Motor neuron (in vitro differentiated cells): ENCODE measurements at regions not wholly inside any gene's neighbourhood (a gene's known extent, or its start where the extent isn't known, plus 50 kb on each side); places are given as distances from the start of the nearest gene placed in this dataset.

Experiments
- ATAC-seq, 8 experiments: fragments of 200-7000 bp; cut with Tn5 transposase; replicated peaks in 6 of 8; 2 replicates each; pipeline ENCODE4 v1.8.0; 2021; ENCODE audit warnings: mild to moderate bottlenecking in 8 of 8, moderate library complexity in 8 of 8
- H3K27ac ChIP-seq, 2 donors: fragments of 250-450 bp; sonication (Bioruptor Pico); 2 replicates each; pipeline ENCODE4 v1.9.0; 2021; ENCODE audit warnings: antibody characterized with exemption in 2 of 2, mild to moderate bottlenecking in 2 of 2, moderate library complexity in 1 of 2
- H3K4me1 ChIP-seq, 2 donors: fragments of 250-450 bp; sonication (Bioruptor Pico); replicated peaks in 1 of 2; 2 replicates each; pipeline ENCODE4 v1.6.1; 2021; ENCODE audit warnings: antibody characterized with exemption in 2 of 2, mild to moderate bottlenecking in 2 of 2, moderate library complexity in 1 of 2
- H3K4me3 ChIP-seq, 5 donors: fragments of 250-450 bp; sonication (Bioruptor Pico); 2 replicates each; pipeline ENCODE4 v1.9.0; 2021; ENCODE audit warnings: antibody characterized with exemption in 5 of 5, mild to moderate bottlenecking in 5 of 5, moderate library complexity in 4 of 5
- WGBS, 10 experiments: fragments of 450-650 bp; shearing (Covaris generic); methylation state at CpG; one replicate each; pipeline ENCODE4 v1.0.0; 2022; 5-methylcytosine and 5-hydroxymethylcytosine counted together
- in situ Hi-C, 9 experiments: fragments of 400-800 bp; cut with MboI; loops; one replicate each; pipeline ENCODE4 v1.15.0; 2021; ENCODE audit warnings: low sequenced_read_pairs in 9 of 9, low pct_unique_long_range_greater_than_20kb in 2 of 9; ENCODE audit not compliant: unreplicated experiment in 9 of 9

- no peak for ATAC-seq
- Histone ChIP-seq H3K27ac (no peak overlapping the region), H3K4me1 (peaks cover 0 to 4% of the 10 kb centered on the region in 2 donors), H3K4me3 (no peak overlapping the region)
- 26 to 100% (median 85%) methylated on average over 1 to 2 of the region's 2 CpGs for WGBS, 10 experiments
- in situ Hi-C loops: loop anchor here in 3 of 9 experiments (10.0 to 25.0 kb wide), 3 partner anchors 300 to 368 kb away; no protein-coding TSS in a partner anchor
Measured at GRCh38 chr6:133187114-133187513, 54.0 kb upstream of the EYA4 start.

GRCh38 chr6:133187657-133188453, 53.3 kb upstream of the EYA4 start:
- in situ Hi-C loops: loop anchor here in 3 of 9 experiments (10.0 to 25.0 kb wide), 3 partner anchors 299 to 367 kb away; no protein-coding TSS in a partner anchor
- ATAC-seq: peak in 2 of 8 experiments; percentile 20 to 35
- Histone ChIP-seq H3K4me1 (peaks cover 0 to 5% of the 10 kb centered on the region in 2 donors), H3K27ac (no peak overlapping the region), H3K4me3 (no peak overlapping the region)
- WGBS, 10 experiments: 54 to 100% (median 76%) methylated on average over 1 to 2 of the region's 2 CpGs; no CpG with 5 or more reads in 1 of the 10 experiments

GRCh38 chr6:133190912-133191311, 50.2 kb upstream of the EYA4 start:
- in situ Hi-C loops: loop anchor here in 2 of 9 experiments (25.0 kb wide), 2 partner anchors 296 to 346 kb away; no protein-coding TSS in a partner anchor
- H3K27ac ChIP-seq: no peak overlapping the region
- peaks cover 0 to 5% of the 10 kb centered on the region in 2 donors for H3K4me1 ChIP-seq
- ATAC-seq: no peak
- WGBS, 10 experiments: 10 to 100% (median 86%) methylated on average over 1 to 3 of the region's 3 CpGs; no CpG with 5 or more reads in 3 of the 10 experiments
- no peak overlapping the region for H3K4me3 ChIP-seq

- in situ Hi-C loops: loop anchor here in 2 of 9 experiments (25.0 kb wide), 2 partner anchors 296 to 346 kb away; no protein-coding TSS in a partner anchor
- WGBS, 10 experiments: 0 to 67% (median 28%) methylated on average over 1 to 2 of the region's 2 CpGs; no CpG with 5 or more reads in 2 of the 10 experiments
- Histone ChIP-seq H3K4me3 (no peak overlapping the region), H3K4me1 (peaks cover 0 to 5% of the 10 kb centered on the region in 2 donors), H3K27ac (no peak overlapping the region)
- peak in 1 of 8 experiments; percentile 42 for ATAC-seq
Measured at GRCh38 chr6:133191323-133191722, 49.8 kb upstream of the EYA4 start.
